ENCODE measurements at regions not wholly inside any gene's neighbourhood (a gene's known extent, or its start where the extent isn't known, plus 50 kb on each side); places are given as distances from the start of the nearest gene placed in this dataset.
A peak's percentile ranks its signal among the peaks of the same experiment; 100 is the strongest.

DNA sequence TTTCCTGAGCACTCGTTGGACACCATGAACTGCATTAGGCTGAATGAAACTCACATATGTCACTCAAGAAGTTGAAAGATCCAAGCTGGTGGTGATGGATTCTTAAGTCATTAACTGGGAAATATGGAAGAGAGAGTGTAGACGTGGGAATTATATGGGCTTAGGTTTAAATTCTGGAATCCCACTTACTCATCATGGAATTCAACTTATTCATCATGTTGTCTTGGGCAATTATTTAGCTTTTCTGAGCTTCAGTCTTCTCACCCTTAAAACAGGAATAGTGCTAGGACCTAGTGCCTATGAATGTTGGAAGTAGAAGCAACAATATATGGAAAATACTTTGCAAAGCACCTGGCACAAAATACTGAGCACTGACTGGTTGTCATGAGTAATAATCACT is 292.4 kb upstream of the TBX3 start:
- Histone ChIP-seq H3K36me3 (ENCODE audit: control insufficient read depth in 5 of 5, insufficient read depth in 5 of 5, low read length in 5 of 5) (no peaks in the 10 kb centered on the region), H3K4me1 (ENCODE audit: control insufficient read depth in 5 of 5, insufficient read depth in 5 of 5, low read length in 5 of 5) (peaks cover 0 to 3% (median 0%) of the 10 kb centered on the region in 5 donors), H3K27ac (ENCODE audit: low read depth, low read length) (no peak overlapping the region), H3K9ac (ENCODE audit: low read length in 5 of 5) (no peak overlapping the region), H3K4me3 (ENCODE audit: low read depth in 1 of 5, low read length in 5 of 5) (no peak overlapping the region), H3K9me3 (ENCODE audit: control insufficient read depth in 5 of 5, low read length in 5 of 5) (no peaks in the 10 kb centered on the region), H3K27me3 (ENCODE audit: control insufficient read depth in 5 of 5, insufficient read depth in 4 of 5, low read length in 5 of 5) (peaks cover 0 to 3% (median 0%) of the 10 kb centered on the region in 5 donors)

DNA sequence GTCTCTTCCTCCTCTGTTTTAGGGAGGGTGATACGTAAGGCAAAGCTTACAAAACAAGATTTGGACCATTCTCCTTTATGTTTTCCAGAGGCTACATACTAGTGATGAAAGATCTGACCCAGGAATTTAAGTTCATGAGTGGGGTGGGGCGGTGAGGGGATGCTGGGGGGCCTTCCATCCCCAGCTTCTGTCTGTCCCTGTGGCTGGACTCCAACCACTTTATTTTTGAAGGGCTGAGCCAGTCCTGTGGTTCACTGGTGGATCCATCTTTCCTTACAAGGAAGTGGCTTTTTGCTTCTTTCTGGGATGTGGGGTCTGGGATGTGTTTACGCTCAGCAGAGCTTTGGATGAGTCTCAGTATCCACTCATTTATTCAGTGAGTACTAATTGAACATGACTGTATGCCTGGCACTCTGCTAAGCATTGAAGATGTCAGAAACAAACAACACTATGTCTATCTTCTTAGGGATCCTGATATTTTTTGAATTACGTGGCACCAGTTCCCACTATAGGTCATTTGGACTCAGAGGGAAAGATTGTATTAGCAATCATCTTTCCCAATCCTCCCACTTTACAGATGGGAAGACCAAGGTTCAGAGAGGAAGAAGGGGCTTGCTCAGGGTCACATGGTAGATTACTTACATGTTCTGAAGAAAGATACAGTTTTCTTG is 291.8 kb upstream of the TBX3 start:
- no peak overlapping the region for H3K9ac ChIP-seq (ENCODE audit: low read length in 5 of 5)
- no peak overlapping the region for H3K4me3 ChIP-seq (ENCODE audit: low read depth in 1 of 5, low read length in 5 of 5)
- no peak overlapping the region for H3K27ac ChIP-seq (ENCODE audit: low read depth, low read length)

DNA sequence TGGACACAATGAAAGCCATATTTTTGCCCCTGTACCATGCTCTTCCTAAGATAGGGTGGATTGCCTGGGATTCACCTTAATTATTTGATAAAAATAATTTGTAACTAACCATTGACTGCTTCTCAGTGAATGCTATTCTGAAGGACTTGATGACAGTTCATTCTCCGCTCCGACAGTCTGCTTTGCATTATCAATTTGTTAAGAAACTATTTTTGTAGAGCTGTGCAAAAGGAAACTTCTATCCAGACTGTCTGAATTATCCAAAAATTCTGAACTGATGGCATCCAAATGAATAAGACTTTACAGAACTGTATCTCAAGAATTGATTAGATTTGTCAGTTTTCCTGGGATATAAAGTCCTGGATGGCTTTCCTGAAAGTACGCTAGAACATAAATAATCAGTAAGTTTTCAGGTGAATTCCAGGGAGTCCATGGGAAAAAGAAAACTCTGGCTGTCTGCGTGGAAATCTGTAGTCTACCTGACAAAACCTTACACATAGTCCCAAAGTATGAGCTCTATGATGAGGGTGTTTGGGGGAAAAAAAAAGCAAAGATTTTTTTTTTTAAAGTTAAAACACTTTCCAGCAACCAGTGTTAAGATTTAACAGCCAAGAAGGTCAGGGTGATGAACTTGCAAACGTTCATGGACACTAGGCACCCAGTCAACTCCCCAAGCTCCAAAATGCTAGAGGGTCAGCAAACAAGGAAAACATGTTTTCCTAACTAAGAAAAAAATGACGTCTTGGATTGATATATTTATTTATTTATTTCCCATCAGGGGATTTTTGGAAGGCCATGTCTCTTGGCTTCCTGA is 291.1 kb upstream of the TBX3 start:
- Histone ChIP-seq H3K9ac (ENCODE audit: low read length in 5 of 5) (no peak overlapping the region), H3K4me3 (ENCODE audit: low read depth in 1 of 5, low read length in 5 of 5) (no peak overlapping the region), H3K9me3 (ENCODE audit: control insufficient read depth in 5 of 5, low read length in 5 of 5) (no peaks in the 10 kb centered on the region), H3K4me1 (ENCODE audit: control insufficient read depth in 5 of 5, insufficient read depth in 5 of 5, low read length in 5 of 5) (peaks cover 0 to 3% (median 0%) of the 10 kb centered on the region in 5 donors), H3K36me3 (ENCODE audit: control insufficient read depth in 5 of 5, insufficient read depth in 5 of 5, low read length in 5 of 5) (no peaks in the 10 kb centered on the region), H3K27me3 (ENCODE audit: control insufficient read depth in 5 of 5, insufficient read depth in 4 of 5, low read length in 5 of 5) (peaks cover 0 to 3% (median 0%) of the 10 kb centered on the region in 5 donors), H3K27ac (ENCODE audit: low read depth, low read length) (peak overlapping the region; percentile 2)

More for the DNA sequence above, 291.8 kb upstream of the TBX3 start:
- Histone ChIP-seq H3K27me3 (ENCODE audit: control insufficient read depth in 5 of 5, insufficient read depth in 4 of 5, low read length in 5 of 5) (peaks cover 0 to 3% (median 0%) of the 10 kb centered on the region in 5 donors), H3K36me3 (ENCODE audit: control insufficient read depth in 5 of 5, insufficient read depth in 5 of 5, low read length in 5 of 5) (no peaks in the 10 kb centered on the region), H3K9me3 (ENCODE audit: control insufficient read depth in 5 of 5, low read length in 5 of 5) (no peaks in the 10 kb centered on the region), H3K4me1 (ENCODE audit: control insufficient read depth in 5 of 5, insufficient read depth in 5 of 5, low read length in 5 of 5) (peaks cover 0 to 3% (median 0%) of the 10 kb centered on the region in 5 donors)

GRCh38 chr12:114974333-114974732 is 290.4 kb upstream of the TBX3 start:
- H3K9me3 ChIP-seq (ENCODE audit: control insufficient read depth in 5 of 5, low read length in 5 of 5): no peaks in the 10 kb centered on the region
- H3K4me1 ChIP-seq (ENCODE audit: control insufficient read depth in 5 of 5, insufficient read depth in 5 of 5, low read length in 5 of 5): peaks cover 0 to 3% (median 0%) of the 10 kb centered on the region in 5 donors
- no peaks in the 10 kb centered on the region for H3K36me3 ChIP-seq (ENCODE audit: control insufficient read depth in 5 of 5, insufficient read depth in 5 of 5, low read length in 5 of 5)

DNA sequence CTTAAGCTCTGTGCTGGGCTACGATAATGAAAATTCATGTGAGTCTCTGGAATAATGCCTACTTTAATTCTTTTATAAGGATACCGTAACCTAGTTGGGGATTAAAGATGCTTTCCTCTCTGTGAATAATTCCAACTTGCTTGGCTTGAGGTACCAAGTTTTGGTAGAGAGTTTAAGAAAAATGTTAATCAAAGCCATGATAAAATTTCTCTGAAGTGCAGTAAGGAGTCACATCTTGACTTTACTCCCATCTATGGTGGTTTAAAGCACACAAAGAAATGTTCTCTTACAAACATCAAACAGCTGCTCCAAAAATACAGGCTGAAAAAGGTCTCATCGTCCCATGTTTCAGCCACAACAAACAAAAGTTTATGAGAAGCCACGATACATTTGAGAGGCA is 284.8 kb upstream of the TBX3 start:
- H3K4me1 ChIP-seq (ENCODE audit: control insufficient read depth in 5 of 5, insufficient read depth in 5 of 5, low read length in 5 of 5): peaks cover 0 to 12% (median 0%) of the 10 kb centered on the region in 5 donors
- H3K4me3 ChIP-seq (ENCODE audit: low read depth in 1 of 5, low read length in 5 of 5): no peak overlapping the region
- no peaks in the 10 kb centered on the region for H3K27me3 ChIP-seq (ENCODE audit: control insufficient read depth in 5 of 5, insufficient read depth in 4 of 5, low read length in 5 of 5)
- no peak overlapping the region for H3K27ac ChIP-seq (ENCODE audit: low read depth, low read length)
- H3K36me3 ChIP-seq (ENCODE audit: control insufficient read depth in 5 of 5, insufficient read depth in 5 of 5, low read length in 5 of 5): no peaks in the 10 kb centered on the region
- H3K9ac ChIP-seq (ENCODE audit: low read length in 5 of 5): no peak overlapping the region
- H3K9me3 ChIP-seq (ENCODE audit: control insufficient read depth in 5 of 5, low read length in 5 of 5): no peaks in the 10 kb centered on the region

More at GRCh38 chr12:114974333-114974732, 290.4 kb upstream of the TBX3 start:
- Histone ChIP-seq H3K27me3 (ENCODE audit: control insufficient read depth in 5 of 5, insufficient read depth in 4 of 5, low read length in 5 of 5) (no peaks in the 10 kb centered on the region), H3K4me3 (ENCODE audit: low read depth in 1 of 5, low read length in 5 of 5) (no peak overlapping the region), H3K9ac (ENCODE audit: low read length in 5 of 5) (no peak overlapping the region), H3K27ac (ENCODE audit: low read depth, low read length) (no peak overlapping the region)

- Histone ChIP-seq H3K27ac (ENCODE audit: low read depth, low read length) (no peak overlapping the region), H3K27me3 (ENCODE audit: control insufficient read depth in 5 of 5, insufficient read depth in 4 of 5, low read length in 5 of 5) (no peaks in the 10 kb centered on the region), H3K9me3 (ENCODE audit: control insufficient read depth in 5 of 5, low read length in 5 of 5) (peaks cover 0 to 5% (median 2%) of the 10 kb centered on the region in 5 donors), H3K4me1 (ENCODE audit: control insufficient read depth in 5 of 5, insufficient read depth in 5 of 5, low read length in 5 of 5) (peaks cover 0 to 12% (median 0%) of the 10 kb centered on the region in 5 donors), H3K9ac (ENCODE audit: low read length in 5 of 5) (no peak overlapping the region), H3K36me3 (ENCODE audit: control insufficient read depth in 5 of 5, insufficient read depth in 5 of 5, low read length in 5 of 5) (no peaks in the 10 kb centered on the region), H3K4me3 (ENCODE audit: low read depth in 1 of 5, low read length in 5 of 5) (no peak overlapping the region)
These were observed 283.2 kb upstream of the TBX3 start for GRCh38 chr12:114967151-114967550.

DNA sequence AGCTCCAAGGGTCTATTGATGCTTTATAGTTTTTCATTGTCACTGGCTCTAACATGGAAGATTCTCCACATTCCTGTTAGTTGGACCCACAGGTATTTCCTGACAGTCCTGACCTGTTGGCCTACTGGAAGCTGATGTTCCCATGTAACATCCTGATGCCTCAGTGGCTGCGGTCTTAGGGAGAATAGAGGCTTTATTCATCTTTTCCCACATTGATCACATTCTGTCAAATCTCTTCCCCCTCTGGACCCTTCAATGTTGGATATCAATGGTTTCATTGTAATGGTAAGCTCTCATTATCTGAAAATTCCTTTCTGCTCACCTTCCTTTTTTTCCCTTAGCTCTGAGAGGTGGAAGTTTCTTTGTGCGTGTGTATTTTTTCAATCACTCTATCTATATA is 280.9 kb upstream of the TBX3 start:
- Histone ChIP-seq H3K4me1 (ENCODE audit: control insufficient read depth in 5 of 5, insufficient read depth in 5 of 5, low read length in 5 of 5) (peaks cover 0 to 18% (median 0%) of the 10 kb centered on the region in 5 donors), H3K36me3 (ENCODE audit: control insufficient read depth in 5 of 5, insufficient read depth in 5 of 5, low read length in 5 of 5) (no peaks in the 10 kb centered on the region), H3K9me3 (ENCODE audit: control insufficient read depth in 5 of 5, low read length in 5 of 5) (peaks cover 0 to 5% (median 2%) of the 10 kb centered on the region in 5 donors), H3K27ac (ENCODE audit: low read depth, low read length) (no peak overlapping the region), H3K9ac (ENCODE audit: low read length in 5 of 5) (no peak overlapping the region), H3K4me3 (ENCODE audit: low read depth in 1 of 5, low read length in 5 of 5) (no peak overlapping the region), H3K27me3 (ENCODE audit: control insufficient read depth in 5 of 5, insufficient read depth in 4 of 5, low read length in 5 of 5) (no peaks in the 10 kb centered on the region)

GRCh38 chr12:114963846-114964245 is 279.9 kb upstream of the TBX3 start:
- Histone ChIP-seq H3K9ac (ENCODE audit: low read length in 5 of 5) (no peak overlapping the region), H3K4me1 (ENCODE audit: control insufficient read depth in 5 of 5, insufficient read depth in 5 of 5, low read length in 5 of 5) (peaks cover 0 to 18% (median 0%) of the 10 kb centered on the region in 5 donors), H3K27ac (ENCODE audit: low read depth, low read length) (no peak overlapping the region), H3K36me3 (ENCODE audit: control insufficient read depth in 5 of 5, insufficient read depth in 5 of 5, low read length in 5 of 5) (no peaks in the 10 kb centered on the region), H3K9me3 (ENCODE audit: control insufficient read depth in 5 of 5, low read length in 5 of 5) (peaks cover 0 to 5% (median 2%) of the 10 kb centered on the region in 5 donors), H3K27me3 (ENCODE audit: control insufficient read depth in 5 of 5, insufficient read depth in 4 of 5, low read length in 5 of 5) (no peaks in the 10 kb centered on the region), H3K4me3 (ENCODE audit: low read depth in 1 of 5, low read length in 5 of 5) (no peak overlapping the region)

DNA sequence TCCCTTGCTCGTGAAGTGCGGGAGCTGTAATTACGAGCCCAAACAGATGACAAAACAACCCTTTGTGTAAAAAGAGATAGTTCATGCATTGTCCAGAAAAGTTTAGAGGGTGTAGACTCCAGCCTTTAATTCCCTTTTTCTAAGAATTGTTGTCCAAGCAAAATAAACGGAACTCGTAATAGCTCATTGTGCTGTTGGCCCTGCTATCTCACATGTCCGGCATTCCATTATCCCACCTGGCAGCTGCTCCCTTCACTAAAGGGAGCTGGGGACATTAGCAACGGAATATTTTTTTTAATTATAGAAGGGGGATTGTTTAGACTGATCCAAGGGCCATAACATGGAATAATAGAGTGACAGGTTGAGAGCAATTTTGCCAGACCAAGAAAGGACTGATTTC is 277.5 kb upstream of the TBX3 start:
- H3K9ac ChIP-seq (ENCODE audit: low read length in 5 of 5): no peak overlapping the region
- peaks cover 0 to 10% (median 0%) of the 10 kb centered on the region in 5 donors for H3K4me1 ChIP-seq (ENCODE audit: control insufficient read depth in 5 of 5, insufficient read depth in 5 of 5, low read length in 5 of 5)

DNA sequence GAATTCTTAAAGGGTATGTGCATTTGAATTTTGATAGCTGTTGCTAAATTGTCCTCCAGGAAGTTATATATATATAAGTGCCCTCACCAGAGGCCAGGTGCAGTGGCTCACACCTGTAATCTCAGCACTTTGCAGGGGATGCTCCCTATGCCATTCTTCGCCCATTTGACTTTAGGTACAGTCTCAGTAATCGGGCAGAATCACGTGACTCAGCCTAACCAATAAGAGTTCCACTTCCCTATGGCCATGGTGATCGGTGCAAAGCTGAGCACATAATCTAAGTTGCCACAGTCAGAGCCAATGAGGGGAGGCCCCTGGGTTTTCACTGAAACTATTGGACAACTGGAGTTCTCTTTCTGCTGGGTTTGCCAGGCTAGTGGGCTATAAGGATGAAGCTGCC is 274.6 kb upstream of the TBX3 start:
- Histone ChIP-seq H3K4me3 (ENCODE audit: low read depth in 1 of 5, low read length in 5 of 5) (no peak overlapping the region), H3K27ac (ENCODE audit: low read depth, low read length) (no peak overlapping the region), H3K9me3 (ENCODE audit: control insufficient read depth in 5 of 5, low read length in 5 of 5) (peaks cover 0 to 5% (median 2%) of the 10 kb centered on the region in 5 donors), H3K36me3 (ENCODE audit: control insufficient read depth in 5 of 5, insufficient read depth in 5 of 5, low read length in 5 of 5) (no peaks in the 10 kb centered on the region), H3K9ac (ENCODE audit: low read length in 5 of 5) (no peak overlapping the region), H3K27me3 (ENCODE audit: control insufficient read depth in 5 of 5, insufficient read depth in 4 of 5, low read length in 5 of 5) (no peaks in the 10 kb centered on the region), H3K4me1 (ENCODE audit: control insufficient read depth in 5 of 5, insufficient read depth in 5 of 5, low read length in 5 of 5) (peaks cover 0 to 5% (median 0%) of the 10 kb centered on the region in 5 donors)

More for the DNA sequence above, 277.5 kb upstream of the TBX3 start:
- H3K27me3 ChIP-seq (ENCODE audit: control insufficient read depth in 5 of 5, insufficient read depth in 4 of 5, low read length in 5 of 5): no peaks in the 10 kb centered on the region
- H3K27ac ChIP-seq (ENCODE audit: low read depth, low read length): no peak overlapping the region
- H3K36me3 ChIP-seq (ENCODE audit: control insufficient read depth in 5 of 5, insufficient read depth in 5 of 5, low read length in 5 of 5): no peaks in the 10 kb centered on the region
- H3K4me3 ChIP-seq (ENCODE audit: low read depth in 1 of 5, low read length in 5 of 5): no peak overlapping the region
- H3K9me3 ChIP-seq (ENCODE audit: control insufficient read depth in 5 of 5, low read length in 5 of 5): peaks cover 0 to 5% (median 2%) of the 10 kb centered on the region in 5 donors
